ENCODE measurements at regions not wholly inside any gene's neighbourhood (a gene's known extent, or its start where the extent isn't known, plus 50 kb on each side); places are given as distances from the start of the nearest gene placed in this dataset.

GRCh38 chr2:35946478-35946877, 409.1 kb upstream of the CRIM1 start:
- Histone ChIP-seq H2AFZ (ENCODE audit: insufficient read depth, low read depth, low read length, poor library complexity, severe bottlenecking) (no peak overlapping the region), H3K4me1 (ENCODE audit: control insufficient read depth in 1 of 2, insufficient read depth in 2 of 2, low read length in 2 of 2) (no peaks in the 10 kb centered on the region), H3K4me3 (replicated peaks in 1 of 3; ENCODE audit: low read depth in 2 of 3, low read length in 3 of 3) (no peak overlapping the region), H3K9me3 (replicated peaks in 1 of 2; ENCODE audit: control insufficient read depth in 1 of 2, insufficient read depth in 1 of 2, low read length in 2 of 2) (no peaks in the 10 kb centered on the region), H3K79me2 (ENCODE audit: insufficient read depth, low read length) (no peaks in the 10 kb centered on the region), H3K36me3 (replicated peaks in 1 of 2; ENCODE audit: control insufficient read depth in 1 of 2, insufficient read depth in 2 of 2, low read length in 2 of 2) (no peaks in the 10 kb centered on the region), H3K27ac (ENCODE audit: low read depth in 1 of 2, low read length in 2 of 2) (no peak overlapping the region), H4K20me1 (ENCODE audit: insufficient read depth, low read length) (no peaks in the 10 kb centered on the region), H3K9ac (ENCODE audit: insufficient read depth, low read length, poor library complexity, severe bottlenecking) (no peak overlapping the region), H3K4me2 (replicated peaks; ENCODE audit: extremely low read depth, low read length, poor library complexity, severe bottlenecking) (no peak overlapping the region), H3K27me3 (ENCODE audit: control insufficient read depth in 2 of 2, insufficient read depth in 2 of 2, low read length in 2 of 2) (no peaks in the 10 kb centered on the region)
- 57% methylated on average over 1 of the region's 2 CpGs for WGBS (ENCODE audit: insufficient coverage)
- Mint-ChIP-seq H3K4me3 (no peak overlapping the region), H3K9me3 (peaks cover 0 to 2% (median 0%) of the 10 kb centered on the region in 7 donors), H3K4me1 (no peaks in the 10 kb centered on the region), H3K27me3 (ENCODE audit: low read depth in 3 of 3) (peaks cover 0 to 1% (median 0%) of the 10 kb centered on the region in 3 donors), H3K36me3 (no peaks in the 10 kb centered on the region), H3K27ac (no peak overlapping the region)
- TF ChIP-seq CTCF (IDR thresholded peaks at IDR 0.05), result no peak
- intact Hi-C loops (cut with micrococcal nuclease), result no loop called here
- no peak for DNase-seq

- 80% methylated on average over 1 of the region's 4 CpGs for whole genome bisulfite sequencing (ENCODE audit: insufficient coverage)
- H3K4me1 ChIP-seq (ENCODE audit: control insufficient read depth in 1 of 2, insufficient read depth in 2 of 2, low read length in 2 of 2), result no peaks in the 10 kb centered on the region
- H3K4me2 ChIP-seq (replicated peaks; ENCODE audit: extremely low read depth, low read length, poor library complexity, severe bottlenecking), result no peak overlapping the region
- H2AFZ ChIP-seq (ENCODE audit: insufficient read depth, low read depth, low read length, poor library complexity, severe bottlenecking), result no peak overlapping the region
- no peaks in the 10 kb centered on the region for H3K36me3 ChIP-seq (replicated peaks in 1 of 2; ENCODE audit: control insufficient read depth in 1 of 2, insufficient read depth in 2 of 2, low read length in 2 of 2)
- TF ChIP-seq CTCF (IDR thresholded peaks at IDR 0.05), result no peak
- H3K4me3 ChIP-seq (replicated peaks in 1 of 3; ENCODE audit: low read depth in 2 of 3, low read length in 3 of 3), result no peak overlapping the region
- H3K36me3 Mint-ChIP-seq, result no peaks in the 10 kb centered on the region
- no peaks in the 10 kb centered on the region for H3K27me3 Mint-ChIP-seq (ENCODE audit: low read depth in 3 of 3)
- H3K4me3 Mint-ChIP-seq, result no peak overlapping the region
- H3K9ac ChIP-seq (ENCODE audit: insufficient read depth, low read length, poor library complexity, severe bottlenecking), result no peak overlapping the region
- no peak overlapping the region for H3K27ac ChIP-seq (ENCODE audit: low read depth in 1 of 2, low read length in 2 of 2)
- H3K79me2 ChIP-seq (ENCODE audit: insufficient read depth, low read length), result no peaks in the 10 kb centered on the region
- no peaks in the 10 kb centered on the region for H3K27me3 ChIP-seq (ENCODE audit: control insufficient read depth in 2 of 2, insufficient read depth in 2 of 2, low read length in 2 of 2)
- no peak for DNase-seq
- peaks cover 0 to 5% (median 0%) of the 10 kb centered on the region in 7 donors for H3K9me3 Mint-ChIP-seq
- no peaks in the 10 kb centered on the region for H3K4me1 Mint-ChIP-seq
- no peaks in the 10 kb centered on the region for H3K9me3 ChIP-seq (replicated peaks in 1 of 2; ENCODE audit: control insufficient read depth in 1 of 2, insufficient read depth in 1 of 2, low read length in 2 of 2)
- no peaks in the 10 kb centered on the region for H4K20me1 ChIP-seq (ENCODE audit: insufficient read depth, low read length)
- H3K27ac Mint-ChIP-seq, result no peak overlapping the region
- intact Hi-C loops (cut with micrococcal nuclease), result no loop called here
These were observed 416.7 kb upstream of the CRIM1 start for GRCh38 chr2:35938838-35939237.

Measured in CD14-positive monocyte (primary cell).